Cardiac fibroblast (primary cell): ENCODE measurements at regions not wholly inside any gene's neighbourhood (a gene's known extent, or its start where the extent isn't known, plus 50 kb on each side); places are given as distances from the start of the nearest gene placed in this dataset.

Experiments used
- DNase-seq, 2 donors: peaks; one replicate each; pipeline versions ENCODE4 v3.0.0 to v3.0.0-alpha.2; 2010; ENCODE audit warnings: low read depth in 2 of 2
- H3K4me3 ChIP-seq, 2 donors: replicated peaks in 1 of 2; 1 replicate in 1 of 2; 2 replicates in 1 of 2; pipeline ENCODE4 v1.5.1; 2011; ENCODE audit warnings: low read depth in 2 of 2, low read length in 2 of 2, mild to moderate bottlenecking in 2 of 2, moderate library complexity in 1 of 2
- CTCF ChIP-seq: IDR thresholded peaks from one replicate; pipeline ENCODE4 v1.5.1; 2011; ENCODE audit warnings: low read depth, mild to moderate bottlenecking, low read length, inconsistent platforms

- TF ChIP-seq CTCF = no peak
- no peak overlapping the region for H3K4me3 ChIP-seq
- no peak for DNase-seq
Measured at GRCh38 chr4:78682070-78682469, 94.1 kb upstream of the BMP2K start.

GRCh38 chr4:78683352-78683751, 92.8 kb upstream of the BMP2K start:
- no peak for DNase-seq
- H3K4me3 ChIP-seq = no peak overlapping the region
- TF ChIP-seq CTCF = no peak

GRCh38 chr4:78684325-78685079, 91.6 kb upstream of the BMP2K start:
- peak; percentile 63 to 68 for DNase-seq
- H3K4me3 ChIP-seq = no peak overlapping the region
- no peak for TF ChIP-seq CTCF

GRCh38 chr4:78687818-78688217, 88.3 kb upstream of the BMP2K start:
- no peak for DNase-seq
- no peak for TF ChIP-seq CTCF
- no peak overlapping the region for H3K4me3 ChIP-seq

- H3K4me3 ChIP-seq = no peak overlapping the region
- no peak for TF ChIP-seq CTCF
- peak in 1 of 2 donors; percentile 55 for DNase-seq
Measured at GRCh38 chr4:78688366-78688765, 87.8 kb upstream of the BMP2K start.

- DNase-seq = peak; percentile 19 to 61
- TF ChIP-seq CTCF = no peak
- no peak overlapping the region for H3K4me3 ChIP-seq
Measured at GRCh38 chr4:78689261-78689660, 86.9 kb upstream of the BMP2K start.
